H9 (cell line): ENCODE measurements at regions not wholly inside any gene's neighbourhood (a gene's known extent, or its start where the extent isn't known, plus 50 kb on each side); places are given as distances from the start of the nearest gene placed in this dataset.
A peak's percentile ranks its signal among the peaks of the same experiment; 100 is the strongest.

Source experiments
- DNase-seq: peaks from one replicate; pipeline ENCODE4 v3.0.0-alpha.2; 2017
- H2AFZ ChIP-seq: one replicate; pipeline ENCODE4 v1.6.1; 2013; ENCODE audit warnings: mild to moderate bottlenecking, low read length, control low read depth, moderate library complexity
- H2AK5ac ChIP-seq: 2 replicates; pipeline ENCODE4 v1.6.1; 2013; ENCODE audit warnings: low read length, control low read depth, mixed read lengths; ENCODE audit not compliant: insufficient read length
- H2BK120ac ChIP-seq: one replicate; pipeline ENCODE4 v1.6.1; 2013; ENCODE audit warnings: low read depth, mild to moderate bottlenecking, low read length, control low read depth, inconsistent platforms; ENCODE audit not compliant: poor library complexity, severe bottlenecking
- H2BK12ac ChIP-seq: 2 replicates; pipeline ENCODE4 v1.6.1; 2013; ENCODE audit warnings: low read length, control low read depth, mixed read lengths, low read depth; ENCODE audit not compliant: insufficient read length
- H2BK15ac ChIP-seq: 2 replicates; pipeline ENCODE4 v1.6.1; 2013; ENCODE audit warnings: low read depth, low read length, control low read depth
- H2BK20ac ChIP-seq: one replicate; pipeline ENCODE4 v1.6.1; 2013; ENCODE audit warnings: low read depth, mild to moderate bottlenecking, low read length, control low read depth, inconsistent platforms; ENCODE audit not compliant: poor library complexity, severe bottlenecking
- H2BK5ac ChIP-seq: 2 replicates; pipeline ENCODE4 v1.6.1; 2013; ENCODE audit warnings: low read length, control low read depth, mixed read lengths; ENCODE audit not compliant: insufficient read length
- H3K14ac ChIP-seq: 2 replicates; pipeline ENCODE4 v1.6.1; 2013; ENCODE audit warnings: low read length, control low read depth; ENCODE audit not compliant: insufficient read depth
- H3K18ac ChIP-seq: 2 replicates; pipeline ENCODE4 v1.6.1; 2013; ENCODE audit warnings: low read depth, mild to moderate bottlenecking, mixed read lengths, low read length, control low read depth; ENCODE audit not compliant: insufficient read length
- H3K23ac ChIP-seq: 2 replicates; pipeline ENCODE4 v1.6.1; 2013; ENCODE audit warnings: low read length, control low read depth, mixed read lengths, low read depth; ENCODE audit not compliant: insufficient read length
- H3K23me2 ChIP-seq: 2 replicates; pipeline ENCODE4 v1.6.1; 2013; ENCODE audit warnings: low read depth, mild to moderate bottlenecking, mixed read lengths, low read length, control low read depth; ENCODE audit not compliant: insufficient read length, poor library complexity, severe bottlenecking
- H3K27ac ChIP-seq: 2 replicates; pipeline ENCODE4 v1.5.1; 2013; ENCODE audit warnings: low read length, control low read depth, mixed read lengths, low read depth; ENCODE audit not compliant: insufficient read length
- H3K27me3 ChIP-seq: 2 replicates; pipeline ENCODE4 v1.6.1; 2013; ENCODE audit warnings: low read length, control low read depth, inconsistent platforms; ENCODE audit not compliant: insufficient read depth
- H3K4ac ChIP-seq: 2 replicates; pipeline ENCODE4 v1.6.1; 2013; ENCODE audit warnings: low read depth, mild to moderate bottlenecking, control low read depth, inconsistent platforms, low read length, moderate library complexity
- H3K4me1 ChIP-seq: 2 replicates; pipeline ENCODE4 v1.6.1; 2013; ENCODE audit warnings: low read length, control low read depth, inconsistent platforms; ENCODE audit not compliant: insufficient read depth
- H3K4me2 ChIP-seq: 2 replicates; pipeline ENCODE4 v1.6.1; 2013; ENCODE audit warnings: low read length, control low read depth, mixed read lengths; ENCODE audit not compliant: insufficient read length, insufficient read depth
- H3K56ac ChIP-seq: 2 replicates; pipeline ENCODE4 v1.6.1; 2013; ENCODE audit warnings: low read depth, mild to moderate bottlenecking, mixed read lengths, low read length, control low read depth; ENCODE audit not compliant: insufficient read length
- H3K79me1 ChIP-seq: 2 replicates; pipeline ENCODE4 v1.6.1; 2013; ENCODE audit warnings: low read depth, mild to moderate bottlenecking, moderate library complexity, low read length, control low read depth, inconsistent platforms; ENCODE audit not compliant: insufficient read depth, poor library complexity, severe bottlenecking
- H3K79me2 ChIP-seq: 2 replicates; pipeline ENCODE4 v1.6.1; 2013; ENCODE audit warnings: low read length, control low read depth, inconsistent platforms; ENCODE audit not compliant: insufficient read depth
- H3K9ac ChIP-seq: 2 replicates; pipeline ENCODE4 v1.6.1; 2013; ENCODE audit warnings: low read length, control low read depth, mixed read lengths; ENCODE audit not compliant: insufficient read length; ENCODE audit errors: extremely low read depth
- H3K9me3 ChIP-seq: one replicate; pipeline ENCODE4 v1.6.1; 2013; ENCODE audit warnings: low read depth, low read length, inconsistent platforms; ENCODE audit not compliant: control insufficient read depth
- H3T11ph ChIP-seq: one replicate; pipeline ENCODE4 v1.6.1; 2013; ENCODE audit warnings: mild to moderate bottlenecking, low read length, control low read depth, inconsistent platforms
- H4K20me1 ChIP-seq: one replicate; pipeline ENCODE4 v1.6.1; 2013; ENCODE audit not compliant: control insufficient read depth, insufficient read length, insufficient read depth
- H4K5ac ChIP-seq: 2 replicates; pipeline ENCODE4 v1.6.1; 2013; ENCODE audit warnings: low read depth, mild to moderate bottlenecking, mixed read lengths, low read length, control low read depth; ENCODE audit not compliant: insufficient read length
- H4K8ac ChIP-seq: replicated peaks from 2 replicates; pipeline ENCODE4 v1.6.1; 2013; ENCODE audit warnings: low read length, control low read depth, mixed read lengths, low read depth; ENCODE audit not compliant: insufficient read length
- H4K91ac ChIP-seq: 2 replicates; pipeline ENCODE4 v1.6.1; 2013; ENCODE audit warnings: low read depth, mild to moderate bottlenecking, moderate library complexity, mixed read lengths, low read length, control low read depth; ENCODE audit not compliant: insufficient read length
- H3K27ac Mint-ChIP-seq, 3 experiments: 2 replicates in 2 of 3; 3 replicates in 1 of 3; pipeline ENCODE4 v1.8.0; 2020 to 2021; ENCODE audit warnings: mixed read lengths in 3 of 3, mild to moderate bottlenecking in 1 of 3, moderate library complexity in 1 of 3
- H3K27me3 Mint-ChIP-seq: 2 replicates; pipeline ENCODE4 v1.8.0; 2021; ENCODE audit warnings: low read depth, mild to moderate bottlenecking, moderate library complexity, mixed read lengths
- H3K36me3 Mint-ChIP-seq, 3 experiments: 2 replicates in 2 of 3; 3 replicates in 1 of 3; pipeline ENCODE4 v1.8.0; 2020 to 2021; ENCODE audit warnings: low read depth in 3 of 3, mixed read lengths in 3 of 3; ENCODE audit not compliant: insufficient read depth in 1 of 3
- H3K4me1 Mint-ChIP-seq, 2 experiments: 2 replicates each; pipeline ENCODE4 v1.8.0; 2020; ENCODE audit warnings: mixed read lengths in 2 of 2
- H3K4me3 Mint-ChIP-seq, 2 experiments: 2 replicates in 1 of 2; 3 replicates in 1 of 2; pipeline ENCODE4 v1.8.0; 2020 to 2021; ENCODE audit warnings: mild to moderate bottlenecking in 2 of 2, mixed read lengths in 2 of 2, moderate library complexity in 1 of 2
- H3K9me3 Mint-ChIP-seq, 2 experiments: 2 replicates in 1 of 2; 3 replicates in 1 of 2; pipeline ENCODE4 v1.8.0; 2020; ENCODE audit warnings: mild to moderate bottlenecking in 2 of 2, mixed read lengths in 2 of 2, moderate library complexity in 1 of 2
- CTCF ChIP-seq: fragments of 200-600 bp; sonication (generic); conservative IDR thresholded peaks from 3 replicates; pipeline ENCODE4 v1.8.0; 2021; ENCODE audit warnings: antibody characterized with exemption, mild to moderate bottlenecking
- WGBS: extraction: QIAGEN DNeasy Blood & Tissue Kit; methylation state at CpG from one replicate; pipeline ENCODE4 v1.1.7; 2013; ENCODE audit warnings: missing lambda C conversion rate, low lambda C conversion rate, mixed read lengths; ENCODE audit not compliant: insufficient read length; ENCODE audit errors: extremely low coverage; 5-methylcytosine and 5-hydroxymethylcytosine counted together

DNA sequence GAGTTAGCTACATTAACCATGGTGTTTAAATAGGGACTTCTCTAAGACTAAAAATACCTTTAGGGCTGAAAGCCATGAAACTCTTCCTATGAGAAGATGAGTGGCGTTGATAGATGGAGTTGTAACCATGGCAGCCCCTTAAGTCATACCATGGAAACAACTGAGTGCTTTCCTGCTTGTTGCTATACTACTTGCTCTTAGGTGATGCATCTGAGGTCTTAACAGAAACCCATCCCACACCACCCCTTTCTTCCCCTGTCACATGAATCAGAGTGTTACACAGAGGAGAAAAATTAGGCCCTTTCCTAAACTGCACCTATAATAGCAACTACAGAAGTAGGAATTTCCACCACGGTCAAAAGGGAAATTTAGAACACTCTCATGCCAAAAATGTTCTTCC lies 64.3 kb upstream of the ZC3H12C start:
- Histone ChIP-seq H3K27ac (no peak overlapping the region), H3T11ph (no peak overlapping the region), H2BK20ac (no peak overlapping the region), H2AFZ (no peak overlapping the region), H3K18ac (no peak overlapping the region), H2AK5ac (peak overlapping the region; percentile 50), H3K27me3 (no peaks in the 10 kb centered on the region), H3K79me1 (no peaks in the 10 kb centered on the region), H2BK12ac (no peak overlapping the region), H2BK15ac (no peak overlapping the region), H3K4ac (no peak overlapping the region), H3K4me2 (no peak overlapping the region), H4K8ac (no peak overlapping the region), H3K9me3 (no peaks in the 10 kb centered on the region), H3K79me2 (no peaks in the 10 kb centered on the region), H3K14ac (no peak overlapping the region), H3K9ac (no peak overlapping the region), H3K23me2 (no peaks in the 10 kb centered on the region), H3K23ac (no peak overlapping the region), H4K20me1 (no peaks in the 10 kb centered on the region), H2BK120ac (no peak overlapping the region), H3K56ac (no peak overlapping the region), H4K91ac (no peak overlapping the region), H4K5ac (no peak overlapping the region), H2BK5ac (no peak overlapping the region), H3K4me1 (no peaks in the 10 kb centered on the region; the same call in 1 of the 2 replicates)
- no CpG with 5 or more reads among the region's 2 CpGs for WGBS
- DNase-seq: no peak
- no peaks in the 10 kb centered on the region; a peak in 1 of 4 replicates for H3K4me1 Mint-ChIP-seq
- no peak overlapping the region for H3K4me3 Mint-ChIP-seq
- H3K27ac Mint-ChIP-seq: no peak overlapping the region
- H3K36me3 Mint-ChIP-seq: no peaks in the 10 kb centered on the region; a peak in 1 of 7 replicates
- H3K9me3 Mint-ChIP-seq: no peaks in the 10 kb centered on the region
- H3K27me3 Mint-ChIP-seq: no peaks in the 10 kb centered on the region
- no peak for TF ChIP-seq CTCF
